ENCODE measurements at regions not wholly inside any gene's neighbourhood (a gene's known extent, or its start where the extent isn't known, plus 50 kb on each side); places are given as distances from the start of the nearest gene placed in this dataset.

GRCh38 chr12:130076752-130077151 lies 85.5 kb upstream of the FZD10 start:
- Histone ChIP-seq H3K4me1 (ENCODE audit: control insufficient read depth, insufficient read depth, low read length) (no peaks in the 10 kb centered on the region), H3K4me3 (ENCODE audit: low read length) (no peak overlapping the region), H3K27me3 (ENCODE audit: control insufficient read depth, insufficient read depth, low read length) (no peaks in the 10 kb centered on the region), H3K9ac (ENCODE audit: low read depth, low read length) (no peak overlapping the region), H3K36me3 (ENCODE audit: insufficient read depth, low read length) (no peaks in the 10 kb centered on the region), H3K4me2 (ENCODE audit: low read length) (no peak overlapping the region), H3K9me3 (replicated peaks; ENCODE audit: low read length) (peaks cover 5% of the 10 kb centered on the region)

- Histone ChIP-seq H3K4me3 (ENCODE audit: low read length) (no peak overlapping the region), H3K4me1 (ENCODE audit: control insufficient read depth, insufficient read depth, low read length) (no peaks in the 10 kb centered on the region), H3K4me2 (ENCODE audit: low read length) (no peak overlapping the region), H3K36me3 (ENCODE audit: insufficient read depth, low read length) (no peaks in the 10 kb centered on the region), H3K27me3 (ENCODE audit: control insufficient read depth, insufficient read depth, low read length) (no peaks in the 10 kb centered on the region), H3K9ac (ENCODE audit: low read depth, low read length) (no peak overlapping the region), H3K9me3 (replicated peaks; ENCODE audit: low read length) (peaks cover 5% of the 10 kb centered on the region)
Observed at GRCh38 chr12:130078852-130079251, 83.4 kb upstream of the FZD10 start.

GRCh38 chr12:130079279-130079678 lies 83.0 kb upstream of the FZD10 start:
- no peak overlapping the region for H3K9ac ChIP-seq (ENCODE audit: low read depth, low read length)
- no peaks in the 10 kb centered on the region for H3K4me1 ChIP-seq (ENCODE audit: control insufficient read depth, insufficient read depth, low read length)
- H3K4me2 ChIP-seq (ENCODE audit: low read length): no peak overlapping the region
- H3K27me3 ChIP-seq (ENCODE audit: control insufficient read depth, insufficient read depth, low read length): no peaks in the 10 kb centered on the region
- no peak overlapping the region for H3K4me3 ChIP-seq (ENCODE audit: low read length)
- peaks cover 7% of the 10 kb centered on the region for H3K9me3 ChIP-seq (replicated peaks; ENCODE audit: low read length)
- no peaks in the 10 kb centered on the region for H3K36me3 ChIP-seq (ENCODE audit: insufficient read depth, low read length)

- no peak overlapping the region for H3K9ac ChIP-seq (ENCODE audit: low read depth, low read length)
- H3K36me3 ChIP-seq (ENCODE audit: insufficient read depth, low read length): no peaks in the 10 kb centered on the region
- no peaks in the 10 kb centered on the region for H3K27me3 ChIP-seq (ENCODE audit: control insufficient read depth, insufficient read depth, low read length)
- H3K9me3 ChIP-seq (replicated peaks; ENCODE audit: low read length): peaks cover 7% of the 10 kb centered on the region
- H3K4me1 ChIP-seq (ENCODE audit: control insufficient read depth, insufficient read depth, low read length): no peaks in the 10 kb centered on the region
- H3K4me2 ChIP-seq (ENCODE audit: low read length): no peak overlapping the region
- no peak overlapping the region for H3K4me3 ChIP-seq (ENCODE audit: low read length)
Observed at GRCh38 chr12:130080205-130080604, 82.1 kb upstream of the FZD10 start.

GRCh38 chr12:130081117-130081805 lies 81.0 kb upstream of the FZD10 start:
- H3K9me3 ChIP-seq (replicated peaks; ENCODE audit: low read length): peaks cover 7% of the 10 kb centered on the region
- no peaks in the 10 kb centered on the region for H3K4me1 ChIP-seq (ENCODE audit: control insufficient read depth, insufficient read depth, low read length)
- H3K27me3 ChIP-seq (ENCODE audit: control insufficient read depth, insufficient read depth, low read length): no peaks in the 10 kb centered on the region
- H3K36me3 ChIP-seq (ENCODE audit: insufficient read depth, low read length): no peaks in the 10 kb centered on the region
- no peak overlapping the region for H3K9ac ChIP-seq (ENCODE audit: low read depth, low read length)
- no peak overlapping the region for H3K4me3 ChIP-seq (ENCODE audit: low read length)
- no peak overlapping the region for H3K4me2 ChIP-seq (ENCODE audit: low read length)

GRCh38 chr12:130083002-130083401 lies 79.3 kb upstream of the FZD10 start:
- Histone ChIP-seq H3K4me2 (ENCODE audit: low read length) (no peak overlapping the region), H3K9ac (ENCODE audit: low read depth, low read length) (no peak overlapping the region)

GRCh38 chr12:130083734-130084133 lies 78.5 kb upstream of the FZD10 start:
- Histone ChIP-seq H3K9ac (ENCODE audit: low read depth, low read length) (no peak overlapping the region), H3K4me2 (ENCODE audit: low read length) (no peak overlapping the region), H3K4me1 (ENCODE audit: control insufficient read depth, insufficient read depth, low read length) (no peaks in the 10 kb centered on the region), H3K4me3 (ENCODE audit: low read length) (no peak overlapping the region), H3K27me3 (ENCODE audit: control insufficient read depth, insufficient read depth, low read length) (no peaks in the 10 kb centered on the region), H3K9me3 (replicated peaks; ENCODE audit: low read length) (peaks cover 7% of the 10 kb centered on the region), H3K36me3 (ENCODE audit: insufficient read depth, low read length) (no peaks in the 10 kb centered on the region)

More at GRCh38 chr12:130083002-130083401, 79.3 kb upstream of the FZD10 start:
- Histone ChIP-seq H3K4me3 (ENCODE audit: low read length) (no peak overlapping the region), H3K9me3 (replicated peaks; ENCODE audit: low read length) (peaks cover 7% of the 10 kb centered on the region), H3K27me3 (ENCODE audit: control insufficient read depth, insufficient read depth, low read length) (no peaks in the 10 kb centered on the region), H3K36me3 (ENCODE audit: insufficient read depth, low read length) (no peaks in the 10 kb centered on the region), H3K4me1 (ENCODE audit: control insufficient read depth, insufficient read depth, low read length) (no peaks in the 10 kb centered on the region)

- no peak overlapping the region for H3K4me3 ChIP-seq (ENCODE audit: low read length)
- H3K36me3 ChIP-seq (ENCODE audit: insufficient read depth, low read length): no peaks in the 10 kb centered on the region
- H3K4me2 ChIP-seq (ENCODE audit: low read length): no peak overlapping the region
- H3K4me1 ChIP-seq (ENCODE audit: control insufficient read depth, insufficient read depth, low read length): no peaks in the 10 kb centered on the region
- no peak overlapping the region for H3K9ac ChIP-seq (ENCODE audit: low read depth, low read length)
- no peaks in the 10 kb centered on the region for H3K27me3 ChIP-seq (ENCODE audit: control insufficient read depth, insufficient read depth, low read length)
- H3K9me3 ChIP-seq (replicated peaks; ENCODE audit: low read length): peaks cover 2% of the 10 kb centered on the region
Observed at GRCh38 chr12:130084359-130084758, 77.9 kb upstream of the FZD10 start.

GRCh38 chr12:130086248-130086647 lies 76.0 kb upstream of the FZD10 start:
- Histone ChIP-seq H3K36me3 (ENCODE audit: insufficient read depth, low read length) (no peaks in the 10 kb centered on the region), H3K27me3 (ENCODE audit: control insufficient read depth, insufficient read depth, low read length) (no peaks in the 10 kb centered on the region), H3K4me3 (ENCODE audit: low read length) (no peak overlapping the region), H3K4me1 (ENCODE audit: control insufficient read depth, insufficient read depth, low read length) (no peaks in the 10 kb centered on the region), H3K9me3 (replicated peaks; ENCODE audit: low read length) (peaks cover 10% of the 10 kb centered on the region), H3K4me2 (ENCODE audit: low read length) (no peak overlapping the region), H3K9ac (ENCODE audit: low read depth, low read length) (no peak overlapping the region)

- H3K9me3 ChIP-seq (replicated peaks; ENCODE audit: low read length): peaks cover 16% of the 10 kb centered on the region
- H3K4me2 ChIP-seq (ENCODE audit: low read length): no peak overlapping the region
- no peaks in the 10 kb centered on the region for H3K4me1 ChIP-seq (ENCODE audit: control insufficient read depth, insufficient read depth, low read length)
- H3K27me3 ChIP-seq (ENCODE audit: control insufficient read depth, insufficient read depth, low read length): no peaks in the 10 kb centered on the region
- H3K9ac ChIP-seq (ENCODE audit: low read depth, low read length): no peak overlapping the region
- no peaks in the 10 kb centered on the region for H3K36me3 ChIP-seq (ENCODE audit: insufficient read depth, low read length)
- no peak overlapping the region for H3K4me3 ChIP-seq (ENCODE audit: low read length)
Observed at GRCh38 chr12:130086797-130087196, 75.5 kb upstream of the FZD10 start.

GRCh38 chr12:130087222-130087621 lies 75.0 kb upstream of the FZD10 start:
- H3K9me3 ChIP-seq (replicated peaks; ENCODE audit: low read length): peaks cover 20% of the 10 kb centered on the region

GRCh38 chr12:130088504-130088903 lies 73.8 kb upstream of the FZD10 start:
- H3K9ac ChIP-seq (ENCODE audit: low read depth, low read length): no peak overlapping the region
- H3K9me3 ChIP-seq (replicated peaks; ENCODE audit: low read length): peaks cover 25% of the 10 kb centered on the region

More at GRCh38 chr12:130087222-130087621, 75.0 kb upstream of the FZD10 start:
- H3K9ac ChIP-seq (ENCODE audit: low read depth, low read length): no peak overlapping the region
- H3K27me3 ChIP-seq (ENCODE audit: control insufficient read depth, insufficient read depth, low read length): no peaks in the 10 kb centered on the region
- no peak overlapping the region for H3K4me2 ChIP-seq (ENCODE audit: low read length)
- no peak overlapping the region for H3K4me3 ChIP-seq (ENCODE audit: low read length)
- H3K4me1 ChIP-seq (ENCODE audit: control insufficient read depth, insufficient read depth, low read length): no peaks in the 10 kb centered on the region
- no peaks in the 10 kb centered on the region for H3K36me3 ChIP-seq (ENCODE audit: insufficient read depth, low read length)

More at GRCh38 chr12:130088504-130088903, 73.8 kb upstream of the FZD10 start:
- no peaks in the 10 kb centered on the region for H3K4me1 ChIP-seq (ENCODE audit: control insufficient read depth, insufficient read depth, low read length)
- H3K4me2 ChIP-seq (ENCODE audit: low read length): no peak overlapping the region
- H3K36me3 ChIP-seq (ENCODE audit: insufficient read depth, low read length): no peaks in the 10 kb centered on the region
- no peak overlapping the region for H3K4me3 ChIP-seq (ENCODE audit: low read length)
- H3K27me3 ChIP-seq (ENCODE audit: control insufficient read depth, insufficient read depth, low read length): no peaks in the 10 kb centered on the region

Data from skeletal muscle satellite cell (primary cell).